Hypothalamus (tissue), 51 donors: ENCODE measurements at regions not wholly inside any gene's neighbourhood (a gene's known extent, or its start where the extent isn't known, plus 50 kb on each side); places are given as distances from the start of the nearest gene placed in this dataset.

Experiments used
- DNase-seq, 51 donors: peaks; one replicate each; lab custom pipeline; 2025; lab: John Stamatoyannopoulos, UW

DNA sequence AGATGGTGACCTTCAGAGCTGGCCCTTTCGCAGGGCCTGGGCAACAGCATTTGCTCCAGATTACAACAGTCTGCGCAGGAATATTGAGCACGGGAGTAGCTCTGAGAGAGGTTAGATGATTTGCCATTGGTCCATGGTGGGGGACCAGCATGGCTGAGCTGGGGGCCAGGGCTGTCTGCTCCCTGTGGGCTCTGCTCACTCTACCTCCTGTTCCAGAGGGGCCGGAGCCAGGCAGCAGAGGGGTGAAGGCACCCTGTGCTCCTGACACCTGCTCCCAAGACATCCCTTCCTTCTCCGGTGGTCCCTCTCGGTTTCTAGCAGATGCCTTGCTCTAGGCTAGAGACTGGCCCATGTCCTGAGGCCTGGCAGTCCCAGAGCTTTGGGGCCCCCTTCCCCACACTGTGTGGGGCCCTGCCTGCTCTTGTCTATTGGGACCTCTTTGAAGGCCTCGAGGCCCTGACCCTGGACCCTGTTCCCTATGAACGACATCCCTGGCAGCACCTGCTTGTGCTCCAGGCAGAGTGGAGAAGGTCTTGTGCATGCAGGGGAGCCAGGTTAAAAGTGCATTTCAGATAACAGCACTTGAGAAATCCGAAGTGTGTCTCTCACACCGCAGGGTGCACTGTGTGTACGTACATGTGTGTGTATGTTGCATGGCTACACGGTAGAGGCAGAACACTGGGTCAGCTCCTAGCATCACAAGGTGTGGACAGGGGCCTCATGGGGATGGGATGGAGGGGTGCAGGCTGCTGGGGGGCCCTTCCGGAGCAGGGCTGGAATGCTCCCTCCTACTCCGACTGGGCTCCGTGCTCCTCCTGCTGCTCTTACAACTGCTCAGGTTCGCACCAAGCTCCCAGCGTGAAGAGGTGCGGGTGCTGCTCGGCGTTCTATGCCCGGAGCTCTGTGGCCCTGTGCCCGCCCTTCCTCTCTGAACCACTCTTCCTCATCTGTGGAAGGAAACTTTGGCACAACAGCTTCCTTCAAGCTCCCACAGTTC is 123.3 kb upstream of the B3GAT1 start:
- no peak for DNase-seq

DNA sequence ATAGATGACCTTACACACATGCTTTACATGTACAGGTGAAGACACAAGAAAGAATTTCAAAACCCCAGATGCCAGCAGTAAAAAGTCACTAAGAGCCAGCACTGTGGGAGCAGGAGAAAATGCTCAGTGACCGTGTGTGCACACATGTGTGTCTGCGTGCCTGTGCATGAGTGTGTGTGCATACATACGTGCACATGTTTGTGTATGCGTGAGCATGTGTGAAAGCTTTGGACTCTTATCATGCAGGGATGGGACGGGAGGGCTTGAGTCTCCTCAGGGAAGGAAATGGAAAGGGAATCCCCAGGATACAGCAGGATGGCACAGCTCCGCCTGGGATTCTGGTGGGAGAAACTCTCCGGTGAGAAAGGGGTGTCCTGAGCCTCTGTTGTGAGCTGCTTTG is 121.5 kb upstream of the B3GAT1 start:
- DNase-seq: no peak

DNA sequence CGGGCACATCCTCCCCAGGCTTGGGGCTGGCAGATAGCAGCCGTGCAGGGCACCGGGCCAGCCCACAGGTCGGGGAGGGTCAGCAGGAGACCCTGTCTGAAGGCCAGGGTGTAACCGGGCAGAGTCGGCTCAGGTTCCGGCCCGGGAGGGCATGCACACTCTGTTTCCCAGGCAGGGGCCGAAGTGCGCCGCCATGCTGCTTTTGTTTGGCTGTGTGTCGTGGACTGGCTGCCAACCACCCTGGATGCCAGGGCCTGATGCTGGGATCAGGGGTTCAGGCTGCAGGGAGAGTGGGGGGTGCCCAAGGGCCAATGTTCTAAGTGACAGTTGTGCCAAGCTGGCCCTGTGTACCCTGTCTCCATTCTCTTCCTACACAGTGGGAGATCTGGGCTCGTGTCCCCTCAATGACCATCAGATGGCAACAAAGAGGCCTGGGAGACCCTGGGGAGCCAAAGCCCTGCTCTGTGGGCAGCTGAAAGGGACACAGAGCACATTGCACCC is 120.9 kb upstream of the B3GAT1 start:
- no peak for DNase-seq

DNA sequence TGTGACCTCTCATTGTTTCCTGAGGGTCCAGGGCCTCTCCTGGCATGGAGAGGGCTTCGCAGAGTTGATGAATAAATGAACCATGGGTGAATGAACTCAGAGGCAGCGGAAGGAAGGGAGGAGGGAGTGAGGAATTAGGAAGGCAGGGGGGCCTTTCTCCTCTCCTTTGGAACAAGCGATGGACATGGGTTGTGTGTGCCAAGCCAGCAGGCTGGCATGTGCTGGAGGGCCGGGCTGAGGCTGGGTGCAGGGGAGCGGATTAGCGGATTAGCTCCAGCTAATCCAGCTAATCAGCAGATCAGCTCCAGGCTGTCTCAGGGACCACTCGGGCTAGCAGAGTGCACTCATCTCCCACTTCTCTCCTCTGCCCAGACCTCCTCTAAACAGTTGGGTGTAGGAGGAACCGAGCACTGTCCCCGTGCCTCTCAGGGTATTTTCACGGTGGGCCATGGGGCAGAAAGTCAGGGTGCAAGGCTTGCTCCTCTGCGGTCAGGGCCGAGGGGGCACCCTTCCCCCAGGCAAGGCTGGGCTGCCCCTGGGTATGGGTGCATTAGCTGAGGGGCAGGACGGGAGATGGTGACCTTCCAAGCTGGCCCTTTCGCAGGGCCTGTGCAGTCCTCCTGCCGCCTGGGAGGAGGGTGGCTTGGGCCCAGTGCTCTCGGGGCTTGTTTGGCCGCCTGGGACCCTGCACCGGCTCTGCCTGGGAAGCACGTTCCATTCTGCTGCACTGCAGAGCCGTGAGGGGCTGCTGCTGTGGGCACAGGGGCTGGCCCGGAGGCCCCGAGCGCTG is 120.3 kb upstream of the B3GAT1 start:
- no peak for DNase-seq

DNA sequence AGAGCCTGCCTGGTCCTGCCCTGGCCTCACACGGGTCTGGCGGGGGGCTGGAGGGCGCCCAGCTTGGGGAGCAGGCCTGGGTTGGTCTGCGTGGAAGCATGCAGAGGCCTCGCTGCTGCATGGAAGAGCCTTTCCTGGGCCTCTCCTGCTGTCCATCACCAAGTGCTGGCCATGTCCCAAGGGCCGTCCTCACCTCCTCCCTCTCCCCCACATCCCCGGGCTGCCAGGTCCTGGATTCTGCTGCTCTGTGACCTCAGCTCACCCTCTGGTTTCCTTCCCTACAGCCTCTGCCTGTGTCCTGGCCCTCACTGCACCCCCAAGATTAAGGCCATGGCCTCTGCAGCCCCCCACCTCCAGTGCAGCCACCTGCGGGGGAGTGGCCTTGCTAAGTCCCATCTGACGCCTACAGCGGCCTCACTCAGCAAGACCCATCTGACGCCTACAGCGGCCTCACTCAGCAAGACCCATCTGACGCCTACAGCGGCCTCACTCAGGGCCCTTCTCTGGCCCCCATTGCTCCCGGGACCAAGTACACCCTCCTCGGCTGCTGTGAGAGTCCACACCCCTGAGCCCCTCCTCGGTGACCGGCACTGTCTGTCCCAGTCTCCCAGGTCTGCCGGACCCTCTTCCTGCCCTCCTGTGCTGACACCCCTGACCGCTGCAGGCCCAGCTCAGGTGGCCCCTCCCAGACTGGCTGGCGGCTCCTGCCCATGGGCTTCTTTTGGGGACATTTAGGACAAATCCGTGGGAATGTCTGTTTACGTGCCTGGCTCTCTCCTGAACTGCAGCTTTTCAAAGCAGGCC is 119.5 kb upstream of the B3GAT1 start:
- no peak for DNase-seq

DNA sequence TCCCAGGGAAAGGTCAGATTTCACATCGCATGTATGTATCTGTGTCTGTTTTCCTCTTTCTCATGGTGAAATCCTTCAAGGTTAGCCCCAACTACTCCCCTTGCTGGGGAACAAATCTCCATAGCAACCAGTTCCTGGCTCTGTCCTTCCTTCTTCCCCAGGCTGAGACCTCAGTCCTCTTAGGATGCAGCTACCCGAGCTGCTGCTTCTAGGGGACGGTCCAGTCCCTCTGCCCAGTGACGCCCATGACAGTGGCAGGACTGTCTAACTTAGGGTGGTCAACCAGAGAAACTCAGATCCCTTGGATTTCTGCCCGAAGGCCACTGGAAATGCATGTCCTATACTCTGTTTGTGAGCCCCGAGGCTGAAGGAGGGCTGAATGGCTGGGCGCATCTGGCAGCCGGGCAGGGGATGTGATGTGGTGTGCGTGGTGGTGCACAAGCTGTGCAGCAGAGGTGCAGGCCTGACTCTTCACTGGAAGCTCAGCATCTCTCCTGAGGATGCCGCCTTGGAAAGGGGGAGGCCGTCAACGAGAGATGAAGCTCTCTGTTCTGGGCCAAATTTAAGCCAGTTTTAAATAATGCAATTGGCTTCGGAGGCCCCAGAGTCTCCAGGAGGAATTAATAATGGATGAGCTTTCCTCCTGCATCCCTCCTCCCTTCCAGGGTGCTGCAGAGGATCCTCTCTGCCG is 118.7 kb upstream of the B3GAT1 start:
- DNase-seq: peak in 1 of 51 donors; percentile 28

DNA sequence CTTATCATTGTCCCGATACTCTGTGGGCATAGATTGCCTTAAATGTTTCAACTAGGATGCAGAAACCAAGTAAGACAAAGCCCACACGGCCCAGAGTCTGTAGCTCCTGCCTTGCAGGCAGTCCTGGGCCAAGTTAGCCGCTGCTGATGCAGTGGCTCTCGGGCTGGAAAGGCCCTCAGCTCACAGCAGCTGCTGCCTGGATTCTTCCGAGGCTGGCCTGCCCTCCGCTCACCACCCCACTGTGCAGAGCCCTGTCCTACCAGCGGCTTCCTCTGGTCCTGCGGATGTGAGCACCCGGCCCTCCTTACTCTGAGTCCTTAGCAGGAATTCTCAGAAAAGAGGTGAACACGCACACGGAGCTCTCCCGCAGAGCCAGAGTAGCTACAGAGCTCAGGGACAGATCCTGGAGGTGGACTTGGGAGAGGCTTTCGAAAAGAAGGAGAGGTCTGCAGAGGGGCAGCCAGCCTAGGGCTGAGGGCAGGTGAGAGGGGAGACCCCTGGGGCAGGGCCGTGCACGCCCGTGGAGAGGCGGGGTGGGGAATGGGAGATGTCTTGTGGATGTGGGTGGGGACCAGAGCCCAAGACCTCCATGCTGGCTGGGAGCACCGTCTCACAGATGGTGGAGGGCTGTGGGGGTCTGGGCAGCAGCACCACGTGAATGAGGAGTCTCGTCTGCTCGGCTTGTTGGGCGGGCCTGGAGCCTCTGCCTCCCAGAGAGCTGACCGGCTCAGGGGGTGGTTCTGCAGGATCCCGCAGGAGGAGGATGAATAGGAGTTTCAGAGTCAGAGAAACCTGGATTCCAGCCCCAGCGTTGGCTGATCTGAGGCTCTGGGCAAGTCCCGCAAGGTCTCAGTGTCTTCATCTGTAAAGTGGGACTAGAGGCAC is 117.4 kb upstream of the B3GAT1 start:
- DNase-seq: no peak

DNA sequence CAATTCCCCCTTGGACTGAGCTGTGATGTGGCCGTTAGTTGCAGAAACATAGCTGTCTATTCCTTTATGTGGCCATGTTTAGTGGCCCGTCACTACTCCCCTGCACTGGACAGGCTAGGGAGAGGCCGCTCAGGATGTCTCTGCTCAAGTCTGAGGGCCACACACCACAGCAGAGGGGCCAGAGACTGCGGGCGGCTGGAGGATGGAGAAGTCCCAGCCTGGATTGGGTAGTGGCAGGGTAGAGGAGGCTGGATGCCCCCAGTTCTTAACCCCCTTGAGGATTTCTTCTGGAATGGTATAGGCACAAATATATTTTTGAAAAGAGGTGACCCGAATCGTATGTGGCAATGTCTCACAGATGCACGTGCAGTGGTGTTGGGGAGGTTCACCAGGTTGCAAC is 116.4 kb upstream of the B3GAT1 start:
- DNase-seq: no peak

DNA sequence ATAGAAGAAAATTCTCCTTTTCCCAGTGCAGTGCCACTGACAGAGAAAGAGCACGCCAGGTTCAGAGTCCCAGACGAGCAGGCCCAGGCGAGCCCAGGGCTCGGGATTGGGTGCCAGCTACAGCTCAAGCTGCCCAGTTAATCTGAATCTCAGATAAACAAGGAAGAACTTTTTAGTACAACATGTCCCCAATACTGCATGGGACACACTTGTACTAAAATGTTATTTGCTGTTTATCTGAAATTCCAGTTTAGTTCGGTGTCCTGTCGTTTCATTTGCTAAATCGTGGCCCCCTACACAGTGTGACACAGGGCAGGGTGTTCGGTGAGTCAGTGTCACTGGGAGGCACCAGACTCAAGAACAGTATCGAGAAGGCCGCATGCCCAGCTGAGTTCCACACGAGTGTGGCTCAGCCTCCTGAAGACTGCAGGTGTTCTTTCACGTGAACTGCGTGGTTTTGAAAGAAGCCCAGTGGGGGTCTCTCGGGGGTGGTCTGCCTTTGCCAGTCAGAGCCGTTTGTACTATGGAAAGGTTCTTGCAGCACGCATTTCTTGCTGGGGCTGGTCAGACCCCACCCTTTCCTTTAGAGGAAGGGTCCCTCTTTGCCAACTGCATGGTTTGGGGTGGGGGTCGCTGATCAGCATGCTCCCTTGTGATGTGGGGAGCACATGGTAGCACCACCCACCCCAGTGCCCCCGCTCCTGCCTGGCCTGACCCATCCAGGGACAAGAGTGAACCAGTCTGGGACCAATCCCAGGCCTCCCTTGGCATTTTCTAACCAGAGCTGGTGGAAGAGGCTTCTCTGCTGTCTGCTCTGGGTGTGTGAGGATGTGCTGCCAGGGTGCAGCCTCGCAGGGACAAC is 115.6 kb upstream of the B3GAT1 start:
- DNase-seq: no peak

DNA sequence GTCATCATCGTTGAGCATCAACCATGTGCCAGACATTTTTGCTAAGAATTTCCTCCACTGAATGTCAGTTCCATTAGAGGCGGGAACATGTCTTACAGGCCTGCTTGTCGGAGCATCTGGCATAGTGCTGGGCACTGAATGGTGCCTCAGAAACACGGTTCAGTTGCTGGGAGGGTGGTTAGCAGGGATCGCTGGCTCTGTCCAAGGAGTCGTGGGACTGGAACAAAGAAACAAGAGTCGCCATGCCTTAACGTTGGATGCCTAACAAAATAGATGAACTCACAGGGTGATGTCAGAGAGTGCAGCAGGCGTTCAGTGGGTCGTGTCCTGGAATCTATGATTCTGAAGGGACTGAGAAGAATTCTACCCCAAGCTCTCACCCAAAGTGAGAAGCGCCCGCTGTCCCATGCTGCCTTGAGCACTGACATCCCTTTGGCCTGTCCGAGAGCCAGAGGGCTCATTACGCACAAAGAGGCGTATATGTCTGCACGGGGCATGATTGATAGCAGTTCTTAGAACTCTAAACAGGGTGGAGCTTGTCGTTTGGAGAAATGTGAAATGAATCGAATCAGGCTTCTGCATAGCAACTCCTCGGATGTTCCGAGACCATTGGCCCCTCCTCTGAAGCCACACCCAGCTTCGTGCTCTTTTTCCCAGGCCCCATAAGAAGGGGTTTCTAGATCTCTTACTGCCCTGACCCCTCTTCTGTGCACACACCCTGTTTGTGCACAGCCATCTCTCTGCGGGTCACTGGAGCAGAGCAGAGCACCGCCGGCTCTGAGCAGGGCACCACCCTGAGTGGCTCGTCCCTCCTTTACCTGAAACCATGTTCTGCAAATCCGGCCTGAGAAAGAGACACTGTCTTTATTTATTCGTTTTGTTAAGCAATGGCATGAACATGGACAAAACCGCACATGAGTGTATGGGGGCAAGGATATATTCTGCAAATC is 113.1 kb upstream of the B3GAT1 start:
- DNase-seq: no peak

DNA sequence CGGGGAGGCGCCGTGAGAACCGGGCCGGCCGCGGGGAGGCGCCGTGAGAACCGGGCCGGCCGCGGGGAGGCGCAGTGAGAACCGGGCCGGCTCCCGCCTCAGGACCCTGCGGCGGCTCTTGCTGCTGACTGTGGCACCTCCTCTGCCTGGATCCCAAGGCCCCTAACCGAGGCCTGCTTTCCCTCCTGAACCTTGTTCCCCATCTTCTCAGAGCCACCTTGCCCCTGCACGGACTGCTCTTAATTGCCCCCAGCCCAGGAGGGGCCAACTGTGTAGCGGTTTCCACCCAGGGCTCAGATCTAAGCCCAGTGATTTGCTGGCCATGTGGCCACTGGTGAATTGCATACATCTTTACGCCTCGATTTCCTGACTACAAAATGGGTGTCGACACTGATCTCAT is 112.2 kb upstream of the B3GAT1 start:
- DNase-seq: no peak

DNA sequence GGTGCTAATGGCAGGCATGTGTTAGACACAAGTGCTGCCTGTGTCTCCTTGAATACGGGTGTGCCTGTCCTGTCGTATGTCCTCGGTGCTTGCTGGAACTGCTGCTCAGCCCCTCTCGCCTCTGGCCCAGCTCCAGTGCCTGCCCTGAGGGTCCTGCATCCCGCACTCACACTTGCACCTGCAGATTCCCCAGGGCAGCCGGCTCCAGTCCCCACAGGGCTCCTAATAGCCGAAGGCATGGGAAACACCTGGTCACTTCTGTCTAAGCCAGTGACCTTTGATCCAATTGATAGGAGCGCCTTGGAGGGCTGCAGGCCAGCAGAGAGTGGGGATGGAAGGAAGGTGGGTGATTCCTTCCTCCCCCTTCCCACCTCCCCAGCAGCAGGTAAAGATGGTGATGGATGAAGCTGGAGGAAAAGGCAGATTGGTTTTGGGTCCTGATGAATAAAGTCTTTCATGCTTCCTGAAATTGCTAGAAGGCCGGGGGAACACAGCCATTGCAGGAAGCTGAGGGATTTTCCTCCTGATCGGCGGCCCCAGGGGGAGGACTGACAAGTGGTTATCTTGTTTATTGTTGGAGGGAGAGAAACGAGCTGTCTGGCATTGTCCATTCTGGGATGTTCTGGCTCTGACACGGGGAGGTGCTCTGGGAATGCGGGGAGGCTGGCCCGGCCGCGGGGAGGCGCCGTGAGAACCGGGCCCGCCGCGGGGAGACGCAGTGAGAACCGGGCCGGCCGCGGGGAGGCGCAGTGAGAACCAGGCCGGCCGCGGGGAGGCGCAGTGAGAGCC is 110.9 kb upstream of the B3GAT1 start:
- DNase-seq: no peak

DNA sequence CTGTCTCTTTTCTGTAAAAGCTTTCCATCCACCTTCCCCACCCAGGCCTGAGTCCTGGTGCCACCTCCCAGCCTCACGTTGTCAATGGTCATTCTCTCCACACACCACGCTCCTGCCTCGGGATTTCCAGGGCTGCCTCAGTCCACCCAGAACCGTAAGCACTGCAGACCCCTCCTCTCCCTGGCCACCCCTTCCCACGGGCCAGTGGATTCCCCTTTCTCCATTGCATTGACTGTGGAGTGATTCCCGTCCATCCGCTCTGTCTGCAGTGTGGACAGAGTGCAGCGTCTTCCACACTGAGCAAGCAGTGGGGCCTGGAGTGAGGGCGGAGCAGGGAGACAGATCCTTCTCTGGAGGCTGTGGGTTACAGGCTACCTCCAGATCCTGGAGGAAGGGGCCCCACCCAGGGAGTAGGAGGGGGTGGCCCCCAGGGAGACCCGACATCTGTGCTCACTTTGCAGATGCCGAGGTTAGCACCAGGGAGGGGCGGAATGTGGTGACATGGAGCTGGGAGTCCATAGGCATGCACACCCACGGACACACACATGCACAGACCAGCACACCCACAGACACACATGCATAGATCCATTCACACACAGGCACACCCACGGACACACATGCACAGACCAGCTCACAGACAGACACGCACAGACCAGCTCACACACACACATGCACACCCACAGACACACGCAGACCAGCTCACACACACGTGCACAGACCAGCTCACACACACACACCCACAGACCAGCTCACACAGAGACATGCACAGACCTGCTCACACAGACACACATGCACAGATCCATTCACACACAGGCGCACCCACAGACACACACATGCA is 109.6 kb upstream of the B3GAT1 start:
- DNase-seq: no peak

DNA sequence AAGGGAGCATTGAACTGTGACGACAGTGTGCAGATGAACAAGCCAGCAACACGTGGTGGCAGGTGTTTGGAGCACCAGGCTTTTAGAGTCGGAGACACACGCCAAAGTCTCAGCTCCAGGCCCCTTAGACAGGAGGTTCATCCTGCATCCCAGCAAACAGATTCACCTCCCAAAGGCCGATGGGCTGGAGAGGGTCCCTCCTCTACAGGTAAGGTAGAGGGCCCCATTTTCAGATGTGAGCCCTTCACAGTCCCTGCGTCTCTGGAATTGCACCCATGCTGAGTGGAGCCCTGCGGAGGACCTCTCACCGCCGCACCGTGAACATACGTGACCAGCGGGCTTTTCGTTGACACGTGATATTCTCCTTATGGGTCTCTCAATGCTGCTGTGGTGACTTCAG is 109.0 kb upstream of the B3GAT1 start:
- no peak for DNase-seq

DNA sequence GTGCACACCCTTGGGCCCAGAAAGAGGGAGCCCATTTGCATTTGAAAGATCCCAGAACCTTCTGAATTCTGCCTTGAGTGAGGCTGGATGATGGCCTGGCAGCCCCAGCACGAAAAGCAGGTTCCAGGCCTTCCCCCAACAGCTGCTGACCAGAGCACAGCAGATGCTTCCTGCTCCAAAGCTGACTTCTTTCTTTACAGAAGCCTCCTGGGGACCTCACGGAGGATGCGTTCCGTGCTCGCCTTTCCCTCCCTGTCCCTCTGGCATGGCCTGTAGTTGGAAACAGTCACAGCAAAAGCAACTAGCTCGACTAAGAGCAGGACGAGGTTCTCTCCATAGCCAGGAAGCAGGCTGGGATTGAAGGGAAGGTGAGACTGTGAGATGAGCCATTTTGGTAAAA is 107.7 kb upstream of the B3GAT1 start:
- DNase-seq: no peak
